ENCODE measurements at regions not wholly inside any gene's neighbourhood (a gene's known extent, or its start where the extent isn't known, plus 50 kb on each side); places are given as distances from the start of the nearest gene placed in this dataset.

DNA sequence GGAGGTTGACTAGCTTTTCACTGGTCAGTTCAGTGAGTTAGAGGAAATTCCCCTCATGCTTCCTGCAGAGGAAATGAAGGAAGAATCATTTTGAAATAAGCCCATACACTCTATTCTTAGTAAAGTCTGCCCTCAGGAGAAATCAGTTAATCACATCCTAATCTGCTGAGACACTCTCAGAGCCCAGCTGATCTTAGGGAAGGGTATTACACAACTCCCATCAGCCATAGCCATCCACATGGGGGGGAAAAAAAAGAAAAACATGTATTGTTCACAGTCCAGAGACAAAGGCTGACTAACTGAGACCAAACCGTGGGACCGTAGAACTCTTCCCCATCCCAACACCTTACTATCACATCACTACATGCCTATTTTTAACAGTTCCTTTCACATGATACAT is 722.3 kb downstream of the CDH8 start:
- TF ChIP-seq, protein P1, sequence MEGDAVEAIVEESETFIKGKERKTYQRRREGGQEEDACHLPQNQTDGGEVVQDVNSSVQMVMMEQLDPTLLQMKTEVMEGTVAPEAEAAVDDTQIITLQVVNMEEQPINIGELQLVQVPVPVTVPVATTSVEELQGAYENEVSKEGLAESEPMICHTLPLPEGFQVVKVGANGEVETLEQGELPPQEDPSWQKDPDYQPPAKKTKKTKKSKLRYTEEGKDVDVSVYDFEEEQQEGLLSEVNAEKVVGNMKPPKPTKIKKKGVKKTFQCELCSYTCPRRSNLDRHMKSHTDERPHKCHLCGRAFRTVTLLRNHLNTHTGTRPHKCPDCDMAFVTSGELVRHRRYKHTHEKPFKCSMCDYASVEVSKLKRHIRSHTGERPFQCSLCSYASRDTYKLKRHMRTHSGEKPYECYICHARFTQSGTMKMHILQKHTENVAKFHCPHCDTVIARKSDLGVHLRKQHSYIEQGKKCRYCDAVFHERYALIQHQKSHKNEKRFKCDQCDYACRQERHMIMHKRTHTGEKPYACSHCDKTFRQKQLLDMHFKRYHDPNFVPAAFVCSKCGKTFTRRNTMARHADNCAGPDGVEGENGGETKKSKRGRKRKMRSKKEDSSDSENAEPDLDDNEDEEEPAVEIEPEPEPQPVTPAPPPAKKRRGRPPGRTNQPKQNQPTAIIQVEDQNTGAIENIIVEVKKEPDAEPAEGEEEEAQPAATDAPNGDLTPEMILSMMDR (IDR thresholded peaks at IDR 0.05; ENCODE audit: insufficient read depth, low read length, poor library complexity, severe bottlenecking) = no peak
- no peak for TF ChIP-seq EZH2phosphoT487 (conservative IDR thresholded peaks at IDR 0.05; ENCODE audit: low read length)

Measured in SU-DHL-6 (cell line).